ENCODE measurements at regions not wholly inside any gene's neighbourhood (a gene's known extent, or its start where the extent isn't known, plus 50 kb on each side); places are given as distances from the start of the nearest gene placed in this dataset.

- TF ChIP-seq FOSL2 (IDR thresholded peaks at IDR 0.05) (no peak), FOSL2 (CRISPR knock-in tag; IDR thresholded peaks at IDR 0.05) (no peak), CEBPB (IDR thresholded peaks at IDR 0.05) (no peak), HOXB5 (CRISPR knock-in tag; IDR thresholded peaks at IDR 0.05) (no peak), RARB (CRISPR knock-in tag; IDR thresholded peaks at IDR 0.05) (no peak), CBX8 (IDR thresholded peaks at IDR 0.05) (no peak)
Measured at GRCh38 chr10:43879162-43879561, 230.5 kb upstream of the ZNF32 start (continued).

GRCh38 chr10:43878386-43878785 lies 229.7 kb upstream of the ZNF32 start:
- Histone ChIP-seq H3K9me3 (no peaks in the 10 kb centered on the region), H3K4me1 (no peaks in the 10 kb centered on the region), H3K4me3 (no peak overlapping the region), H3K27ac (no peak overlapping the region), H3K4me2 (no peak overlapping the region)
- ChIA-PET CTCF (no interaction called here), POLR2A (no interaction called here)
- no peak for ATAC-seq
- DNase-seq (ENCODE audit: low read depth in 1 of 2, low spot score in 1 of 2) = no peak
- no peak for FAIRE-seq
- WGBS (ENCODE audit: missing lambda C conversion rate) = 44% methylated on average over 9 of the region's 10 CpGs
- no peak for TF ChIP-seq POLR2AphosphoS2 (conservative IDR thresholded peaks at IDR 0.05; ENCODE audit: low read length)
- TF ChIP-seq MAFK (IDR thresholded peaks at IDR 0.05; ENCODE audit: partially characterized antibody) = no peak
- no peak for TF ChIP-seq CHD4 (IDR thresholded peaks at IDR 0.05; ENCODE audit: borderline replicate concordance)
- TF ChIP-seq REST (IDR thresholded peaks at IDR 0.05) = no peak
- no peak for TF ChIP-seq MAZ (IDR thresholded peaks at IDR 0.05; ENCODE audit: borderline replicate concordance, low read depth, low read length)
- no peak for TF ChIP-seq EHMT2 (IDR thresholded peaks at IDR 0.05; ENCODE audit: low read depth)

- Histone ChIP-seq H3K27ac (no peak overlapping the region), H3K9me3 (no peaks in the 10 kb centered on the region), H3K4me1 (no peaks in the 10 kb centered on the region), H3K4me3 (no peak overlapping the region), H3K4me2 (no peak overlapping the region)
- TF ChIP-seq SMC3 (IDR thresholded peaks at IDR 0.05) (no peak), ZC3H11A (IDR thresholded peaks at IDR 0.05) (no peak), ESRRA (IDR thresholded peaks at IDR 0.05; ENCODE audit: borderline replicate concordance, low read length) (no peak), NPAS2 (CRISPR knock-in tag; IDR thresholded peaks at IDR 0.05; ENCODE audit: borderline replicate concordance) (no peak), POLR2AphosphoS2 (conservative IDR thresholded peaks at IDR 0.05; ENCODE audit: low read length) (no peak), RARB (CRISPR knock-in tag; IDR thresholded peaks at IDR 0.05) (no peak), SREBF2 (IDR thresholded peaks at IDR 0.05) (no peak)
- no peak for DNase-seq (ENCODE audit: low read depth in 1 of 2, low spot score in 1 of 2)
- POLR2A ChIA-PET = no interaction called here
- no peak for FAIRE-seq
- ATAC-seq = no peak
- CTCF ChIA-PET = interaction anchor here (0.6 kb wide), 1 partner anchor 280 kb away, joined by 3 read pairs; no protein-coding TSS in a partner anchor
- WGBS (ENCODE audit: missing lambda C conversion rate) = 37% methylated on average over 7 of the region's 7 CpGs
Measured at GRCh38 chr10:43876976-43877375, 228.3 kb upstream of the ZNF32 start.

- ChIA-PET CTCF (interaction anchor here (0.5 kb wide), 1 partner anchor 219 kb away, joined by 3 read pairs; no protein-coding TSS in a partner anchor), POLR2A (no interaction called here)
- H3K4me1 ChIP-seq = no peaks in the 10 kb centered on the region
- ATAC-seq (no peak), DNase-seq (ENCODE audit: low read depth in 1 of 2, low spot score in 1 of 2) (no peak), FAIRE-seq (no peak)
- no peak overlapping the region for H3K4me3 ChIP-seq
- no peak for TF ChIP-seq MAFK (IDR thresholded peaks at IDR 0.05; ENCODE audit: partially characterized antibody)
- no peak for TF ChIP-seq PBX3 (IDR thresholded peaks at IDR 0.05)
- no peak for TF ChIP-seq EP300 (IDR thresholded peaks at IDR 0.05)
- TF ChIP-seq BHLHE40 (IDR thresholded peaks at IDR 0.05; ENCODE audit: low read depth, low read length) = no peak
- TF ChIP-seq HMGXB4 (CRISPR knock-in tag; IDR thresholded peaks at IDR 0.05; ENCODE audit: borderline replicate concordance) = no peak
- TF ChIP-seq FOSB (CRISPR knock-in tag; IDR thresholded peaks at IDR 0.05) = no peak
- TF ChIP-seq POLR2A (IDR thresholded peaks at IDR 0.05; ENCODE audit: low read length) = no peak
- TF ChIP-seq RCOR1 (IDR thresholded peaks at IDR 0.05; ENCODE audit: low read depth, low read length) = no peak
- no peak for TF ChIP-seq BCL3 (IDR thresholded peaks at IDR 0.05)
- H3K27ac ChIP-seq = no peak overlapping the region
- H3K9me3 ChIP-seq = no peaks in the 10 kb centered on the region
- 36% methylated on average over 10 of the region's 10 CpGs for WGBS (ENCODE audit: missing lambda C conversion rate)
- H3K4me2 ChIP-seq = no peak overlapping the region
Measured at GRCh38 chr10:43874984-43875383, 226.3 kb upstream of the ZNF32 start.
